Fibroblast of peridontal ligament (primary cell): ENCODE measurements at regions not wholly inside any gene's neighbourhood (a gene's known extent, or its start where the extent isn't known, plus 50 kb on each side); places are given as distances from the start of the nearest gene placed in this dataset.

ENCODE experiments used
- DNase-seq: peaks from one replicate; pipeline ENCODE4 v3.0.0-alpha.2; 2010; ENCODE audit errors: extremely low read depth

- DNase-seq: no peak
Observed at GRCh38 chr12:89256060-89256459, 96.2 kb downstream of the DUSP6 start.

GRCh38 chr12:89253488-89253887, 98.8 kb downstream of the DUSP6 start:
- no peak for DNase-seq

GRCh38 chr12:89252284-89252683, 100.0 kb downstream of the DUSP6 start:
- DNase-seq: peak; percentile 81

- no peak for DNase-seq
Observed at GRCh38 chr12:89251342-89252271, 100.7 kb downstream of the DUSP6 start.

- DNase-seq: no peak
Observed at GRCh38 chr12:89250636-89251035, 101.7 kb downstream of the DUSP6 start.

- no peak for DNase-seq
Observed at GRCh38 chr12:89250213-89250612, 102.1 kb downstream of the DUSP6 start.

GRCh38 chr12:89247967-89248366, 104.3 kb downstream of the DUSP6 start:
- peak; percentile 73 for DNase-seq

GRCh38 chr12:89247541-89247942, 104.8 kb downstream of the DUSP6 start:
- no peak for DNase-seq

- DNase-seq: no peak
Observed at GRCh38 chr12:89245090-89245489, 107.2 kb downstream of the DUSP6 start.

GRCh38 chr12:89244536-89244935, 107.8 kb downstream of the DUSP6 start:
- no peak for DNase-seq

GRCh38 chr12:89243771-89244170, 108.5 kb downstream of the DUSP6 start:
- DNase-seq: no peak

GRCh38 chr12:89239534-89239933, 112.8 kb downstream of the DUSP6 start:
- no peak for DNase-seq

GRCh38 chr12:89238593-89238992, 113.7 kb downstream of the DUSP6 start:
- no peak for DNase-seq

- DNase-seq: no peak
Observed at GRCh38 chr12:89237763-89238162, 114.5 kb downstream of the DUSP6 start.

- peak; percentile 78 for DNase-seq
Observed at GRCh38 chr12:89236748-89237383, 115.4 kb downstream of the DUSP6 start.

GRCh38 chr12:89236237-89236636, 116.1 kb downstream of the DUSP6 start:
- DNase-seq: no peak

- DNase-seq: no peak
Observed at GRCh38 chr12:89235189-89235993, 116.9 kb downstream of the DUSP6 start.

GRCh38 chr12:89234324-89235114, 117.8 kb downstream of the DUSP6 start:
- no peak for DNase-seq

- no peak for DNase-seq
Observed at GRCh38 chr12:89231686-89232085, 120.6 kb downstream of the DUSP6 start.

- DNase-seq: peak; percentile 52
Observed at GRCh38 chr12:89230376-89231315, 121.7 kb downstream of the DUSP6 start.
